ENCODE measurements at regions not wholly inside any gene's neighbourhood (a gene's known extent, or its start where the extent isn't known, plus 50 kb on each side); places are given as distances from the start of the nearest gene placed in this dataset.

DNA sequence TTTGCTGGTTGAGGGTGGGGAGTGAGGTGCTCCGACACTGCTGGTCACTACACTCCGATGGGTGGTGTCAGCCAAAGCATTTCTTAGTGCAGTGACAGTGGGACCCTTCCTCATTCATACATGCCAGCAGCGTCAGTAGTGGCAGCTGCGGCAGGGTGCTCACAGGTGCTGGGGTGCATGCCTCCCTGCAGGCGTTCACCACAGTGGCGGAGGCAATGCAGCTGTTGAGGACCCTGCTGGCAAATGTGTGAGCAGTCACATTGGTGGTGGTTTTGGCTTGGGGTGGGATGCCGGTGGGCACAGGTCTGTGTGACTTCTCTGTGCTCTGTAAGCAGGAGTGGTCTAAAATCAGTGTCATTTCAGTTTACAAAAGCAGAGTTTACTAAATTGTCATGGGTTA lies 464.6 kb downstream of the FUT8 start:
- Histone ChIP-seq H3K9ac (no peak overlapping the region), H2AFZ (ENCODE audit: low read depth) (no peak overlapping the region), H3K4me1 (ENCODE audit: control insufficient read depth in 1 of 2, insufficient read depth in 2 of 2, low read depth in 1 of 2, low read length in 1 of 2) (no peaks in the 10 kb centered on the region), H3K9me3 (no peaks in the 10 kb centered on the region), H3K27ac (ENCODE audit: low read depth in 2 of 2, low read length in 1 of 2) (no peak overlapping the region), H3K36me3 (replicated peaks in 1 of 2; ENCODE audit: control insufficient read depth in 1 of 2, insufficient read depth in 2 of 2, low read length in 1 of 2) (no peaks in the 10 kb centered on the region), H3K4me2 (no peak overlapping the region), H3K9me2 (no peaks in the 10 kb centered on the region), H4K20me1 (ENCODE audit: insufficient read depth) (no peaks in the 10 kb centered on the region), H3K27me3 (ENCODE audit: insufficient read depth) (no peaks in the 10 kb centered on the region), H3K4me3 (ENCODE audit: low read depth in 2 of 2, low read length in 1 of 2) (no peak overlapping the region), H3F3A (replicated peaks; ENCODE audit: insufficient read depth) (no peaks in the 10 kb centered on the region), H3K79me2 (ENCODE audit: insufficient read depth) (no peaks in the 10 kb centered on the region)
- no peak for DNase-seq
- 46% methylated on average over 7 of the region's 7 CpGs for WGBS (ENCODE audit: low lambda C conversion rate)
- no peak for TF ChIP-seq USF1 (IDR thresholded peaks at IDR 0.05; ENCODE audit: borderline replicate concordance, low read depth)
- no peak for TF ChIP-seq RXRA (IDR thresholded peaks at IDR 0.05; ENCODE audit: borderline replicate concordance, low read depth)
- ChIA-PET CTCF (no interaction called here), POLR2A (no interaction called here)

DNA sequence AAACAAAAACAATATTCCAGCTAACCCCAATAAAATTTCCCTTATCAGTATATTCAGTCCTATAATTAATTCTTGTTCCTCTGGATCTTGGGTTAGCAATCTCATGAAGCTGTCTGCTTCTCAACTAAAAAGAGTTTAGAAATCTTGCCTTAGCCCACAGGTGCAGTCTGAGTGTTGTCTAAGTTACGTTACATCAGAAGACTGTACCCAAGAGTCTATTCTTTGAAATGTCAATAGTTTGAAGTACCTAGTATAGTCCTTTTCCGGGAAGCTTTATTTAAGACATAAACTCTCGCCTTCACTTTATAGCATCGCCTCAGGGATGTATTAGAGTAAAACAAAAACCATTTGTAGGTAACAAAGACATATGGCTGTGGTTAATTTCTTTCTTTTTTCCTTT lies 465.1 kb downstream of the FUT8 start:
- CTCF ChIA-PET, result interaction anchor here (2.0 kb wide), 1 partner anchor 53 kb away, joined by 7 read pairs; no protein-coding TSS in a partner anchor
- WGBS (ENCODE audit: low lambda C conversion rate), result 27% methylated on average over 4 of the region's 4 CpGs
- H3K79me2 ChIP-seq (ENCODE audit: insufficient read depth), result no peaks in the 10 kb centered on the region
- H3K27me3 ChIP-seq (ENCODE audit: insufficient read depth), result no peaks in the 10 kb centered on the region
- no peak overlapping the region for H2AFZ ChIP-seq (ENCODE audit: low read depth)
- H3K27ac ChIP-seq (ENCODE audit: low read depth in 2 of 2, low read length in 1 of 2), result no peak overlapping the region
- no peaks in the 10 kb centered on the region for H3K9me2 ChIP-seq
- no peak overlapping the region for H3K4me3 ChIP-seq (ENCODE audit: low read depth in 2 of 2, low read length in 1 of 2)
- DNase-seq, result no peak
- no peaks in the 10 kb centered on the region for H4K20me1 ChIP-seq (ENCODE audit: insufficient read depth)
- no peaks in the 10 kb centered on the region for H3F3A ChIP-seq (replicated peaks; ENCODE audit: insufficient read depth)
- no peak overlapping the region for H3K9ac ChIP-seq
- H3K9me3 ChIP-seq, result no peaks in the 10 kb centered on the region
- H3K36me3 ChIP-seq (replicated peaks in 1 of 2; ENCODE audit: control insufficient read depth in 1 of 2, insufficient read depth in 2 of 2, low read length in 1 of 2), result no peaks in the 10 kb centered on the region
- TF ChIP-seq RXRA (IDR thresholded peaks at IDR 0.05; ENCODE audit: borderline replicate concordance, low read depth) (no peak), USF1 (IDR thresholded peaks at IDR 0.05; ENCODE audit: borderline replicate concordance, low read depth) (no peak), MEF2A (IDR thresholded peaks at IDR 0.05; ENCODE audit: borderline replicate concordance, low read depth) (no peak), NFIC (IDR thresholded peaks at IDR 0.05; ENCODE audit: borderline replicate concordance) (no peak), REST (IDR thresholded peaks at IDR 0.05; ENCODE audit: low read depth, low read length) (no peak), TCF12 (IDR thresholded peaks at IDR 0.05) (no peak), EZH2phosphoT487 (IDR thresholded peaks at IDR 0.05; ENCODE audit: borderline replicate concordance, low read depth) (no peak), GABPA (IDR thresholded peaks at IDR 0.05; ENCODE audit: low read depth) (no peak), GATA2 (CRISPR knock-in tag; IDR thresholded peaks at IDR 0.05) (no peak), FOXJ3 (CRISPR knock-in tag; IDR thresholded peaks at IDR 0.05) (no peak), RAD21 (IDR thresholded peaks at IDR 0.05; ENCODE audit: low read length) (no peak), NRF1 (IDR thresholded peaks at IDR 0.05; ENCODE audit: low read depth, low read length) (no peak)
- TF ChIP-seq, protein P1, sequence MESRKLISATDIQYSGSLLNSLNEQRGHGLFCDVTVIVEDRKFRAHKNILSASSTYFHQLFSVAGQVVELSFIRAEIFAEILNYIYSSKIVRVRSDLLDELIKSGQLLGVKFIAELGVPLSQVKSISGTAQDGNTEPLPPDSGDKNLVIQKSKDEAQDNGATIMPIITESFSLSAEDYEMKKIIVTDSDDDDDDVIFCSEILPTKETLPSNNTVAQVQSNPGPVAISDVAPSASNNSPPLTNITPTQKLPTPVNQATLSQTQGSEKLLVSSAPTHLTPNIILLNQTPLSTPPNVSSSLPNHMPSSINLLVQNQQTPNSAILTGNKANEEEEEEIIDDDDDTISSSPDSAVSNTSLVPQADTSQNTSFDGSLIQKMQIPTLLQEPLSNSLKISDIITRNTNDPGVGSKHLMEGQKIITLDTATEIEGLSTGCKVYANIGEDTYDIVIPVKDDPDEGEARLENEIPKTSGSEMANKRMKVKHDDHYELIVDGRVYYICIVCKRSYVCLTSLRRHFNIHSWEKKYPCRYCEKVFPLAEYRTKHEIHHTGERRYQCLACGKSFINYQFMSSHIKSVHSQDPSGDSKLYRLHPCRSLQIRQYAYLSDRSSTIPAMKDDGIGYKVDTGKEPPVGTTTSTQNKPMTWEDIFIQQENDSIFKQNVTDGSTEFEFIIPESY (IDR thresholded peaks at IDR 0.05; ENCODE audit: borderline replicate concordance, low read depth), result no peak
- TF ChIP-seq, protein P2, sequence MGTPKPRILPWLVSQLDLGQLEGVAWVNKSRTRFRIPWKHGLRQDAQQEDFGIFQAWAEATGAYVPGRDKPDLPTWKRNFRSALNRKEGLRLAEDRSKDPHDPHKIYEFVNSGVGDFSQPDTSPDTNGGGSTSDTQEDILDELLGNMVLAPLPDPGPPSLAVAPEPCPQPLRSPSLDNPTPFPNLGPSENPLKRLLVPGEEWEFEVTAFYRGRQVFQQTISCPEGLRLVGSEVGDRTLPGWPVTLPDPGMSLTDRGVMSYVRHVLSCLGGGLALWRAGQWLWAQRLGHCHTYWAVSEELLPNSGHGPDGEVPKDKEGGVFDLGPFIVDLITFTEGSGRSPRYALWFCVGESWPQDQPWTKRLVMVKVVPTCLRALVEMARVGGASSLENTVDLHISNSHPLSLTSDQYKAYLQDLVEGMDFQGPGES (IDR thresholded peaks at IDR 0.05; ENCODE audit: low read depth, low read length), result no peak
- H3K4me2 ChIP-seq, result no peak overlapping the region
- H3K4me1 ChIP-seq (ENCODE audit: control insufficient read depth in 1 of 2, insufficient read depth in 2 of 2, low read depth in 1 of 2, low read length in 1 of 2), result no peaks in the 10 kb centered on the region
- POLR2A ChIA-PET, result no interaction called here

Data from SK-N-SH (cell line).